GM19397 (cell line): ENCODE measurements at regions not wholly inside any gene's neighbourhood (a gene's known extent, or its start where the extent isn't known, plus 50 kb on each side); places are given as distances from the start of the nearest gene placed in this dataset.

Source experiments
- ATAC-seq: cut with Tn5 transposase; IDR thresholded peaks from one replicate; pipeline ENCODE4 v1.9.1; 2021; ENCODE audit warnings: mild to moderate bottlenecking, moderate library complexity; ENCODE audit not compliant: unreplicated experiment

- ATAC-seq = no peak
Measured at GRCh38 chr10:91694170-91694794, 61.4 kb upstream of the PPP1R3C start.

- no peak for ATAC-seq
Measured at GRCh38 chr10:91691981-91692380, 59.1 kb upstream of the PPP1R3C start.

GRCh38 chr10:91690996-91691676, 58.3 kb upstream of the PPP1R3C start:
- no peak for ATAC-seq

- no peak for ATAC-seq
Measured at GRCh38 chr10:91690412-91690811, 57.5 kb upstream of the PPP1R3C start.

GRCh38 chr10:91689731-91690168, 56.9 kb upstream of the PPP1R3C start:
- no peak for ATAC-seq

GRCh38 chr10:91684841-91685240, 52.0 kb upstream of the PPP1R3C start:
- no peak for ATAC-seq

GRCh38 chr10:91683975-91684374, 51.1 kb upstream of the PPP1R3C start:
- no peak for ATAC-seq

GRCh38 chr10:91682912-91683311, 50.0 kb upstream of the PPP1R3C start:
- no peak for ATAC-seq
